Ascending aorta (tissue), 2 donors: ENCODE measurements at regions not wholly inside any gene's neighbourhood (a gene's known extent, or its start where the extent isn't known, plus 50 kb on each side); places are given as distances from the start of the nearest gene placed in this dataset.

Experiments used
- DNase-seq, 2 donors: peaks; one replicate each; pipeline ENCODE4 v3.0.0-alpha.2; 2019; ENCODE audit warnings: low spot score in 2 of 2
- H3K27ac ChIP-seq, 2 donors: fragments of 200-600 bp; sonication (generic); one replicate each; pipeline ENCODE4 v1.5.1; 2016 to 2017; ENCODE audit warnings: mild to moderate bottlenecking in 1 of 2
- H3K27me3 ChIP-seq: fragments of 200-600 bp; sonication (generic); one replicate; pipeline ENCODE4 v1.5.1; 2017
- H3K36me3 ChIP-seq, 2 donors: fragments of 200-600 bp; sonication (generic); one replicate each; pipeline ENCODE4 v1.5.1; 2016
- H3K4me1 ChIP-seq, 2 donors: fragments of 200-600 bp; sonication (generic); one replicate each; pipeline ENCODE4 v1.5.1; 2016 to 2017; ENCODE audit warnings: mild to moderate bottlenecking in 1 of 2
- H3K4me3 ChIP-seq, 2 donors: fragments of 200-600 bp; sonication (generic); one replicate each; pipeline ENCODE4 v1.5.1; 2016 to 2017; ENCODE audit warnings: mild to moderate bottlenecking in 1 of 2
- H3K9me3 ChIP-seq, 2 donors: fragments of 200-600 bp; sonication (generic); one replicate each; pipeline ENCODE4 v1.5.1; 2016
- intact Hi-C: fragments of 100-400 bp; cut with DNase I; formaldehyde crosslinking; loops from one replicate; pipeline ENCODE4 v1.15.1; 2023
- TF ChIP-seq, protein P1 (sequence below), 3 experiments: fragments of 200-600 bp in 2 of 3; fragments of 450-650 bp in 1 of 3; sonication (generic) in 2 of 3; IDR thresholded peaks; one replicate each; pipeline ENCODE4 v1.5.1; 2016 to 2019; ENCODE audit warnings: antibody characterized with exemption in 3 of 3, mild to moderate bottlenecking in 1 of 3, moderate library complexity in 1 of 3

GRCh38 chr2:52502476-52502860 lies 1265.1 kb upstream of the CHAC2 start:
- TF ChIP-seq, protein P1, sequence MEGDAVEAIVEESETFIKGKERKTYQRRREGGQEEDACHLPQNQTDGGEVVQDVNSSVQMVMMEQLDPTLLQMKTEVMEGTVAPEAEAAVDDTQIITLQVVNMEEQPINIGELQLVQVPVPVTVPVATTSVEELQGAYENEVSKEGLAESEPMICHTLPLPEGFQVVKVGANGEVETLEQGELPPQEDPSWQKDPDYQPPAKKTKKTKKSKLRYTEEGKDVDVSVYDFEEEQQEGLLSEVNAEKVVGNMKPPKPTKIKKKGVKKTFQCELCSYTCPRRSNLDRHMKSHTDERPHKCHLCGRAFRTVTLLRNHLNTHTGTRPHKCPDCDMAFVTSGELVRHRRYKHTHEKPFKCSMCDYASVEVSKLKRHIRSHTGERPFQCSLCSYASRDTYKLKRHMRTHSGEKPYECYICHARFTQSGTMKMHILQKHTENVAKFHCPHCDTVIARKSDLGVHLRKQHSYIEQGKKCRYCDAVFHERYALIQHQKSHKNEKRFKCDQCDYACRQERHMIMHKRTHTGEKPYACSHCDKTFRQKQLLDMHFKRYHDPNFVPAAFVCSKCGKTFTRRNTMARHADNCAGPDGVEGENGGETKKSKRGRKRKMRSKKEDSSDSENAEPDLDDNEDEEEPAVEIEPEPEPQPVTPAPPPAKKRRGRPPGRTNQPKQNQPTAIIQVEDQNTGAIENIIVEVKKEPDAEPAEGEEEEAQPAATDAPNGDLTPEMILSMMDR (IDR thresholded peaks at IDR 0.05), result no peak
- no peak for DNase-seq
- intact Hi-C loops, result no loop called here
- H3K9me3 ChIP-seq, result no peaks in the 10 kb centered on the region
- H3K27me3 ChIP-seq, result no peaks in the 10 kb centered on the region
- H3K36me3 ChIP-seq, result no peaks in the 10 kb centered on the region
- H3K27ac ChIP-seq, result no peak overlapping the region
- H3K4me1 ChIP-seq, result no peaks in the 10 kb centered on the region
- no peak overlapping the region for H3K4me3 ChIP-seq

- Histone ChIP-seq H3K36me3 (no peaks in the 10 kb centered on the region), H3K27me3 (no peaks in the 10 kb centered on the region), H3K4me1 (no peaks in the 10 kb centered on the region), H3K9me3 (no peaks in the 10 kb centered on the region), H3K4me3 (no peak overlapping the region), H3K27ac (no peak overlapping the region)
- TF ChIP-seq, protein P1 (IDR thresholded peaks at IDR 0.05), result no peak
- intact Hi-C loops, result no loop called here
- no peak for DNase-seq
Observed at GRCh38 chr2:52501715-52502475, 1265.7 kb upstream of the CHAC2 start.

DNA sequence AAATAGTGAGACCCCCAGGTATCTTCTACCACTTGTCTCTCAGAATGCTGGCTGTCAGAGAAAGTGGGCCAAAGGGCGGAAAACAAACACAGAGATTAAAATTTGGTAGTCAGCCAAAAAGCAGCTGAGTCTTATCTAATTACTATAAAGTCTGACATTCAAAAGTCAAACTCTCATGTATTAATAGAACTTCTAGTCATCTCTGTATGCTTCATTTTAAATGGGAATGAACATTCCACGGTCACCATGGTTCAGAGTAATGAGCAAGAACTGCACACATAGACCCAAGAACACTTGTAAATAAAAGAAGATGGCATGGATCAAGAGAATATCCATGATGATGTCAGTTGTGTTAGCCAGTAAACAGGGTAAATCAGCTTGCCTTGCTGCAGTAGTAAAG lies 1267.0 kb upstream of the CHAC2 start:
- H3K4me1 ChIP-seq, result no peaks in the 10 kb centered on the region
- intact Hi-C loops, result no loop called here
- no peaks in the 10 kb centered on the region for H3K27me3 ChIP-seq
- TF ChIP-seq, protein P1 (IDR thresholded peaks at IDR 0.05), result no peak
- H3K4me3 ChIP-seq, result no peak overlapping the region
- H3K27ac ChIP-seq, result no peak overlapping the region
- no peaks in the 10 kb centered on the region for H3K36me3 ChIP-seq
- no peaks in the 10 kb centered on the region for H3K9me3 ChIP-seq
- no peak for DNase-seq

DNA sequence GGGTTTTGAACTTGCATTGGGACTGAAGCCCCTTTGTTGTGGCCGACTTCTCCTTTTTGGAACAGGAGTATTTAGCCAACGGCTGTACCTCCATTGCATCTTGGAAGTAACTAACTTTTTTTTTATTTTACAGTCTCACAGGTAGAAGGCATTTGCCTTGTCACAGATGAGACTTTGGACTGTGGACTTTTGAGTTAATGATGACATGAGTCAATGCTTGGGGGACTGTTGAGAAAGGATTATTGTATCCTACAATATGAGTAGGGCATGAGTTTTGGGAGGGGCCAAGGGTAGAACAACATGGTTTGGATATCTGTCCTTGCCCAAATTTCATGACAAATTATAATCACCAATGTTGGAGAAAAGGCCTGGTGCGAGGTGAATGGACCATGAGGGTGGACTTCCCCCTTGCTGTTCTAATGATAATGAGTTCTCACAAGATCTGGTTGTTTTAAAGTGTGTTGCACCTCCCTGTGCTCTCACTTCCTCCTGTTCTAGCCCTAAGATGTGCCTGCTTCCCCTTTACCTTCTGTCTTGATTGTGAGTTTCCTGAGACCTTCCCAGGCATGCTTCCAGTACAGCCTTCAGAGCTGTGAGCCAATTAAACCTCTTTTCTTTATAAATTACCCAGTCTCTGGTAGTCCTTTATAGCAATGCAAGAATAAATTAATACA lies 1269.4 kb upstream of the CHAC2 start:
- H3K9me3 ChIP-seq, result no peaks in the 10 kb centered on the region
- H3K36me3 ChIP-seq, result no peaks in the 10 kb centered on the region
- no peaks in the 10 kb centered on the region for H3K4me1 ChIP-seq
- no peak overlapping the region for H3K27ac ChIP-seq
- H3K27me3 ChIP-seq, result no peaks in the 10 kb centered on the region
- DNase-seq, result no peak
- TF ChIP-seq, protein P1 (IDR thresholded peaks at IDR 0.05), result no peak
- intact Hi-C loops, result no loop called here
- no peak overlapping the region for H3K4me3 ChIP-seq

DNA sequence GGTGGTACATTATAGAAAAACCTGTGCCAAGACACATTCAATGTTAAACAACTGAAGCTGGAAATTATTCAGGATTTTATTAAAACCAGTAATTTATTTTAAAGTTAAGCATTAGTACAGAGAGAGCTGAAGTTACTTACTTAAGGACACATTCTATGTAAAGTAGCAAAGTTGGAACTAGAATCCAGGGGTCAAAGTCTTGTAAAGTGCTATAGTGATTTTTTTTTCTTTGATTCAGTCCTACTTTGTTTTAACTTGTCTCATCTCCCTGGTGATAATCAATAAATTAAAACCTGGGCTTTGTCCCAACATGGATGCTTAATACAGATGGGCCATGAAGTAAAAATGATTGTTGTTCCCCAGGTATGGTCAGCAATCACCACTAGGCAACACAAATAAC lies 1271.8 kb upstream of the CHAC2 start:
- Histone ChIP-seq H3K27me3 (no peaks in the 10 kb centered on the region), H3K4me3 (no peak overlapping the region), H3K9me3 (no peaks in the 10 kb centered on the region), H3K4me1 (no peaks in the 10 kb centered on the region), H3K27ac (no peak overlapping the region), H3K36me3 (no peaks in the 10 kb centered on the region)
- intact Hi-C loops, result no loop called here
- no peak for DNase-seq
- TF ChIP-seq, protein P1 (IDR thresholded peaks at IDR 0.05), result no peak
